ENCODE measurements at regions not wholly inside any gene's neighbourhood (a gene's known extent, or its start where the extent isn't known, plus 50 kb on each side); places are given as distances from the start of the nearest gene placed in this dataset.

DNA sequence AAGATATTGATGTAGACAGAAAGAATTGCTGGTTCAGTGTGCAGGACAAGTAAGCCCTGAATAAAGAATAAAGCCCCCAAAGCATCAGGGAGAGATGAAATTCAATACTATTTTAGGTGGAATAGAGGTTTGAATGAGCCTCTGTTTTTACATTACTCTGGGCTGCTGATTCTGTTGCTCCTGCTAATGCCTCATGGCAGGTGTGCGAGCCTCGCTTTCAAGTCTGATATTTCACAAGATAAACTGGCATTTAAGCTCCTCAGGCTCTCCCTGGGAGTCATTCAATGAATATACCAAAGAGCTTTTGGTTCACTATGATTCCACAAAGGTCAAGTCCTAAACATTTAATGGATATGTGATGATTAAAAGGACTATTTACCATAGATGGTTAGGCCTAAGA is 601.0 kb upstream of the SLC39A10 start (continued):
- TF ChIP-seq, protein P1, sequence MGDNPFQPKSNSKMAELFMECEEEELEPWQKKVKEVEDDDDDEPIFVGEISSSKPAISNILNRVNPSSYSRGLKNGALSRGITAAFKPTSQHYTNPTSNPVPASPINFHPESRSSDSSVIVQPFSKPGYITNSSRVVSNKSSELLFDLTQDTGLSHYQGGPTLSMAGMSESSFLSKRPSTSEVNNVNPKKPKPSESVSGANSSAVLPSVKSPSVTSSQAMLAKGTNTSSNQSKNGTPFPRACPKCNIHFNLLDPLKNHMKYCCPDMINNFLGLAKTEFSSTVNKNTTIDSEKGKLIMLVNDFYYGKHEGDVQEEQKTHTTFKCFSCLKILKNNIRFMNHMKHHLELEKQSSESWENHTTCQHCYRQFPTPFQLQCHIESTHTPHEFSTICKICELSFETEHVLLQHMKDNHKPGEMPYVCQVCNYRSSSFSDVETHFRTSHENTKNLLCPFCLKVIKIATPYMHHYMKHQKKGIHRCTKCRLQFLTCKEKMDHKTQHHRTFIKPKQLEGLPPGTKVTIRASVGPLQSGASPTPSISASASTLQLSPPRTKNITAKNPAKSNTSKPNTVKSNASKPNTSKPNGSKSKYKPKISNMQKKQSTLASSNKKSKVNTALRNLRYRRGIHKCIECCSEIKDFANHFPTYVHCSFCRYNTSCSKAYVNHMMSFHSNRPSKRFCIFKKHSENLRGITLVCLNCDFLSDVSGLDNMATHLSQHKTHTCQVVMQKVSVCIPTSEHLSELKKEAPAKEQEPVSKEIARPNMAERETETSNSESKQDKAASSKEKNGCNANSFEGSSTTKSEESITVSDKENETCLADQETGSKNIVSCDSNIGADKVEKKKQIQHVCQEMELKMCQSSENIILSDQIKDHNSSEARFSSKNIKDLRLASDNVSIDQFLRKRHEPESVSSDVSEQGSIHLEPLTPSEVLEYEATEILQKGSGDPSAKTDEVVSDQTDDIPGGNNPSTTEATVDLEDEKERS (CRISPR knock-in tag; IDR thresholded peaks at IDR 0.05), result no peak
- TF ChIP-seq MBD4 (IDR thresholded peaks at IDR 0.05; ENCODE audit: borderline replicate concordance, low read length) (no peak), ZNF207 (IDR thresholded peaks at IDR 0.05; ENCODE audit: borderline replicate concordance) (no peak), ZNF263 (CRISPR knock-in tag; IDR thresholded peaks at IDR 0.05) (no peak), ZNF343 (CRISPR knock-in tag; IDR thresholded peaks at IDR 0.05) (no peak)
- TF ChIP-seq, protein P2, sequence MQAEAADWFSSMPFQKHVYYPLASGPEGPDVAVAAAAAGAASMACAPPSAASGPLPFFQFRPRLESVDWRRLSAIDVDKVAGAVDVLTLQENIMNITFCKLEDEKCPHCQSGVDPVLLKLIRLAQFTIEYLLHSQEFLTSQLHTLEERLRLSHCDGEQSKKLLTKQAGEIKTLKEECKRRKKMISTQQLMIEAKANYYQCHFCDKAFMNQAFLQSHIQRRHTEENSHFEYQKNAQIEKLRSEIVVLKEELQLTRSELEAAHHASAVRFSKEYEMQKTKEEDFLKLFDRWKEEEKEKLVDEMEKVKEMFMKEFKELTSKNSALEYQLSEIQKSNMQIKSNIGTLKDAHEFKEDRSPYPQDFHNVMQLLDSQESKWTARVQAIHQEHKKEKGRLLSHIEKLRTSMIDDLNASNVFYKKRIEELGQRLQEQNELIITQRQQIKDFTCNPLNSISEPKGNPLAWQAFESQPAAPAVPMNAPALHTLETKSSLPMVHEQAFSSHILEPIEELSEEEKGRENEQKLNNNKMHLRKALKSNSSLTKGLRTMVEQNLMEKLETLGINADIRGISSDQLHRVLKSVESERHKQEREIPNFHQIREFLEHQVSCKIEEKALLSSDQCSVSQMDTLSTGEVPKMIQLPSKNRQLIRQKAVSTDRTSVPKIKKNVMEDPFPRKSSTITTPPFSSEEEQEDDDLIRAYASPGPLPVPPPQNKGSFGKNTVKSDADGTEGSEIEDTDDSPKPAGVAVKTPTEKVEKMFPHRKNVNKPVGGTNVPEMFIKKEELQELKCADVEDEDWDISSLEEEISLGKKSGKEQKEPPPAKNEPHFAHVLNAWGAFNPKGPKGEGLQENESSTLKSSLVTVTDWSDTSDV (CRISPR knock-in tag; IDR thresholded peaks at IDR 0.05), result no peak

DNA sequence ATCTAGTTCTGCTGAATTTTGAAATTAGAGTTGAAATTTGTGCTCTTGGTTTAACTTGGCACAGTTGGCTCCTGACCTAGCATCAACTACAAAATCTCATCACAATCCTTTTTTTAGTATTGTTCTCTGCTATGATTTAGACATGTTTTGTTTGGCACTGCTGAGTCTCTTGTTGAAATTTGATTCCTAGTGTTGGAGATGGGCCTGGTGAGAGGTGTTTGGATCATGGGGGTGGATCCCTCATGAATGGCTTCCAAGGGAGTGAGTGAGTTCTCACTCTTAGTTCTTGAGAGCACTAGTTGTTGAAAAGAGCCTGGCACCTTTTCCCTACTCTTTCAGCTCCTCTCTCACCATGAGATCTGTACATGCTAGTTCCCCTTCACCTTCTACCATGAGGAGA is 605.6 kb upstream of the SLC39A10 start:
- Histone ChIP-seq H3K4me2 (ENCODE audit: low read depth, low read length) (no peak overlapping the region), H3K79me2 (ENCODE audit: insufficient read depth, low read length) (no peaks in the 10 kb centered on the region), H3K9ac (ENCODE audit: insufficient read depth, low read depth, low read length) (no peak overlapping the region), H3K36me3 (replicated peaks in 1 of 2; ENCODE audit: control insufficient read depth in 1 of 2, insufficient read depth in 2 of 2, low read length in 2 of 2) (no peaks in the 10 kb centered on the region), H3K4me3 (replicated peaks in 1 of 3; ENCODE audit: insufficient read depth in 1 of 3, low read depth in 2 of 3, low read length in 3 of 3) (no peak overlapping the region), H3K9me3 (ENCODE audit: low read length) (peaks cover 70% of the 10 kb centered on the region), H3K4me1 (ENCODE audit: insufficient read depth, low read length) (no peaks in the 10 kb centered on the region), H3K27me3 (ENCODE audit: control insufficient read depth in 1 of 2, insufficient read depth in 2 of 2, low read length in 2 of 2) (no peaks in the 10 kb centered on the region), H2AFZ (ENCODE audit: low read length) (no peak overlapping the region), H3K27ac (ENCODE audit: extremely low read length, insufficient read depth, low read length) (no peak overlapping the region), H4K20me1 (ENCODE audit: insufficient read depth, low read length) (no peaks in the 10 kb centered on the region)
- no TSS peak for BruUV-seq (replicated peaks)
- in situ Hi-C loops (cut with HindIII; ENCODE audit: extremely low pct_ligation_motif_present, low pct_unique_long_range_greater_than_20kb), result no loop called here
- DNase-seq (ENCODE audit: low spot score) (no peak), ATAC-seq (no peak), FAIRE-seq (no peak)
- intact Hi-C loops (cut with micrococcal nuclease; ENCODE audit: unreplicated experiment), result no loop called here
- CTCF ChIA-PET (ENCODE audit: low intra/inter-chr PET ratio, low total read pairs), result no interaction called here
- POLR2A ChIA-PET, result no interaction called here
- TF ChIP-seq ETV5 (CRISPR knock-in tag; IDR thresholded peaks at IDR 0.05; ENCODE audit: borderline replicate concordance) (no peak), TCF12 (IDR thresholded peaks at IDR 0.05) (no peak), TCF12 (CRISPR knock-in tag; IDR thresholded peaks at IDR 0.05) (no peak)
- TF ChIP-seq, protein P3, sequence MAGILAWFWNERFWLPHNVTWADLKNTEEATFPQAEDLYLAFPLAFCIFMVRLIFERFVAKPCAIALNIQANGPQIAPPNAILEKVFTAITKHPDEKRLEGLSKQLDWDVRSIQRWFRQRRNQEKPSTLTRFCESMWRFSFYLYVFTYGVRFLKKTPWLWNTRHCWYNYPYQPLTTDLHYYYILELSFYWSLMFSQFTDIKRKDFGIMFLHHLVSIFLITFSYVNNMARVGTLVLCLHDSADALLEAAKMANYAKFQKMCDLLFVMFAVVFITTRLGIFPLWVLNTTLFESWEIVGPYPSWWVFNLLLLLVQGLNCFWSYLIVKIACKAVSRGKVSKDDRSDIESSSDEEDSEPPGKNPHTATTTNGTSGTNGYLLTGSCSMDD (CRISPR knock-in tag; IDR thresholded peaks at IDR 0.05), result no peak
- TF ChIP-seq, protein P4, sequence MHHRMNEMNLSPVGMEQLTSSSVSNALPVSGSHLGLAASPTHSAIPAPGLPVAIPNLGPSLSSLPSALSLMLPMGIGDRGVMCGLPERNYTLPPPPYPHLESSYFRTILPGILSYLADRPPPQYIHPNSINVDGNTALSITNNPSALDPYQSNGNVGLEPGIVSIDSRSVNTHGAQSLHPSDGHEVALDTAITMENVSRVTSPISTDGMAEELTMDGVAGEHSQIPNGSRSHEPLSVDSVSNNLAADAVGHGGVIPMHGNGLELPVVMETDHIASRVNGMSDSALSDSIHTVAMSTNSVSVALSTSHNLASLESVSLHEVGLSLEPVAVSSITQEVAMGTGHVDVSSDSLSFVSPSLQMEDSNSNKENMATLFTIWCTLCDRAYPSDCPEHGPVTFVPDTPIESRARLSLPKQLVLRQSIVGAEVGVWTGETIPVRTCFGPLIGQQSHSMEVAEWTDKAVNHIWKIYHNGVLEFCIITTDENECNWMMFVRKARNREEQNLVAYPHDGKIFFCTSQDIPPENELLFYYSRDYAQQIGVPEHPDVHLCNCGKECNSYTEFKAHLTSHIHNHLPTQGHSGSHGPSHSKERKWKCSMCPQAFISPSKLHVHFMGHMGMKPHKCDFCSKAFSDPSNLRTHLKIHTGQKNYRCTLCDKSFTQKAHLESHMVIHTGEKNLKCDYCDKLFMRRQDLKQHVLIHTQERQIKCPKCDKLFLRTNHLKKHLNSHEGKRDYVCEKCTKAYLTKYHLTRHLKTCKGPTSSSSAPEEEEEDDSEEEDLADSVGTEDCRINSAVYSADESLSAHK (CRISPR knock-in tag; IDR thresholded peaks at IDR 0.05; ENCODE audit: borderline replicate concordance), result no peak
- TF ChIP-seq, protein P5, sequence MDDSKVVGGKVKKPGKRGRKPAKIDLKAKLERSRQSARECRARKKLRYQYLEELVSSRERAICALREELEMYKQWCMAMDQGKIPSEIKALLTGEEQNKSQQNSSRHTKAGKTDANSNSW (CRISPR knock-in tag; IDR thresholded peaks at IDR 0.05; ENCODE audit: borderline replicate concordance), result no peak
